Neuronal stem cell (in vitro differentiated cells): ENCODE measurements at regions not wholly inside any gene's neighbourhood (a gene's known extent, or its start where the extent isn't known, plus 50 kb on each side); places are given as distances from the start of the nearest gene placed in this dataset.

Experiments
- DNase-seq: peaks from one replicate; pipeline ENCODE4 v3.0.0-alpha.2; 2013; ENCODE audit warnings: low spot score
- H2AFZ ChIP-seq: one replicate; pipeline ENCODE4 v1.6.1; 2013; ENCODE audit warnings: mild to moderate bottlenecking, low read length, inconsistent platforms
- H2AK5ac ChIP-seq: 2 replicates; pipeline ENCODE4 v1.6.1; 2013; ENCODE audit warnings: low read depth, mild to moderate bottlenecking, inconsistent platforms, low read length, moderate library complexity, mixed read lengths
- H2BK120ac ChIP-seq: 2 replicates; pipeline ENCODE4 v1.6.1; 2013; ENCODE audit warnings: low read depth, mild to moderate bottlenecking, inconsistent platforms, low read length, moderate library complexity, mixed read lengths
- H2BK12ac ChIP-seq: one replicate; pipeline ENCODE4 v1.6.1; 2013; ENCODE audit warnings: low read length, inconsistent platforms
- H2BK15ac ChIP-seq: 2 replicates; pipeline ENCODE4 v1.6.1; 2013; ENCODE audit warnings: mild to moderate bottlenecking, low read length, inconsistent platforms, mixed read lengths
- H2BK5ac ChIP-seq: one replicate; pipeline ENCODE4 v1.6.1; 2013; ENCODE audit warnings: inconsistent platforms, mild to moderate bottlenecking, low read length, moderate library complexity
- H3K14ac ChIP-seq: one replicate; pipeline ENCODE4 v1.6.1; 2013; ENCODE audit warnings: low read length, inconsistent platforms
- H3K18ac ChIP-seq: 2 replicates; pipeline ENCODE4 v1.6.1; 2013; ENCODE audit warnings: low read length, inconsistent platforms
- H3K23ac ChIP-seq: 2 replicates; pipeline ENCODE4 v1.6.1; 2013; ENCODE audit warnings: low read depth, mild to moderate bottlenecking, mixed read lengths, low read length, inconsistent platforms; ENCODE audit not compliant: poor library complexity
- H3K27ac ChIP-seq: replicated peaks from 3 replicates; pipeline ENCODE4 v1.5.1; 2013; ENCODE audit warnings: low read length, inconsistent platforms
- H3K27me3 ChIP-seq, 3 experiments: 2 replicates each; pipeline ENCODE4 v1.6.1; 2013; ENCODE audit warnings: low read length in 3 of 3, mild to moderate bottlenecking in 2 of 3, inconsistent platforms in 1 of 3, low read depth in 1 of 3, mixed read lengths in 1 of 3, moderate library complexity in 1 of 3; ENCODE audit not compliant: control insufficient read depth in 3 of 3, insufficient read depth in 3 of 3
- H3K36me3 ChIP-seq, 2 donors: replicated peaks in 1 of 2; 2 replicates each; pipeline ENCODE4 v1.6.1; 2013; ENCODE audit warnings: low read length in 2 of 2; ENCODE audit not compliant: control insufficient read depth in 2 of 2, insufficient read depth in 2 of 2
- H3K4ac ChIP-seq: 2 replicates; pipeline ENCODE4 v1.6.1; 2013; ENCODE audit warnings: inconsistent platforms, mild to moderate bottlenecking, low read length, moderate library complexity
- H3K4me1 ChIP-seq, 2 donors: 1 replicate in 1 of 2; 2 replicates in 1 of 2; pipeline ENCODE4 v1.6.1; 2013; ENCODE audit warnings: low read length in 2 of 2, low read depth in 1 of 2; ENCODE audit not compliant: control insufficient read depth in 2 of 2, insufficient read depth in 1 of 2
- H3K4me2 ChIP-seq: one replicate; pipeline ENCODE4 v1.6.1; 2013; ENCODE audit warnings: mild to moderate bottlenecking, low read length, inconsistent platforms; ENCODE audit not compliant: insufficient read depth, poor library complexity, severe bottlenecking
- H3K4me3 ChIP-seq, 2 donors: 2 replicates each; pipeline ENCODE4 v1.5.1; 2013; ENCODE audit warnings: low read length in 2 of 2, mild to moderate bottlenecking in 2 of 2, inconsistent platforms in 1 of 2, moderate library complexity in 1 of 2
- H3K79me1 ChIP-seq: one replicate; pipeline ENCODE4 v1.6.1; 2013; ENCODE audit warnings: low read depth, mild to moderate bottlenecking, inconsistent platforms, low read length, moderate library complexity
- H3K9ac ChIP-seq: one replicate; pipeline ENCODE4 v1.6.1; 2013; ENCODE audit warnings: mild to moderate bottlenecking, low read depth, low read length, inconsistent platforms; ENCODE audit not compliant: poor library complexity
- H3K9me3 ChIP-seq, 2 donors: replicated peaks in 1 of 2; 2 replicates each; pipeline versions ENCODE3 to v1.6.1; 2013; ENCODE audit warnings: low read length in 2 of 2, mild to moderate bottlenecking in 2 of 2, inconsistent platforms in 1 of 2, low read depth in 1 of 2, mixed read lengths in 1 of 2, moderate library complexity in 1 of 2; ENCODE audit not compliant: control insufficient read depth in 2 of 2, insufficient read depth in 1 of 2
- H4K8ac ChIP-seq: one replicate; pipeline ENCODE4 v1.6.1; 2013; ENCODE audit warnings: low read depth, mild to moderate bottlenecking, inconsistent platforms, low read length, moderate library complexity
- H4K91ac ChIP-seq: one replicate; pipeline ENCODE4 v1.6.1; 2013; ENCODE audit warnings: low read length, low read depth, mild to moderate bottlenecking, inconsistent platforms; ENCODE audit not compliant: poor library complexity
- WGBS, 2 donors: extraction: QIAGEN DNeasy Blood & Tissue Kit; methylation state at CpG; one replicate each; pipeline ENCODE4 v1.1.7; 2013; ENCODE audit warnings: missing lambda C conversion rate in 2 of 2, mixed read lengths in 1 of 2; ENCODE audit not compliant: insufficient read length in 2 of 2, insufficient replicate concordance in 1 of 2; ENCODE audit errors: extremely low coverage in 2 of 2; 5-methylcytosine and 5-hydroxymethylcytosine counted together

DNA sequence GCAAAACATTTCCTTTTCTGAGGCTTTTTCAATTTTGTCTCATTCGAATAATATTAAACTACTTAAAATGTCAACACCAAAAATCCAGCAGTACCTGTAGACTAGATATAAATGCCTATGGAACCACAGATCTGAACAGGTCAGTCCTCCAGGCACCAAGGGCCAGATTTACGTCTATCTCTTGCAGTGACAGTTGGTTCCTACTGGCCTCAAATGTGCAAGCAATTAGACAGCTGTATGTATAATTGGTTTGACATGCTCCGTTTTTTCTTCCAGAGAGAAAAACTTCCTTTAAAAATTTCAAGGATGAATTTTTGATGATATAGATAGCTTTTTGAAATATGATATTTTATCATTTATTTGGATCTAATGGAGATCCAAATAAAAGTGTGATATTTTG, 443.8 kb upstream of the POU3F3 start:
- no peak overlapping the region for H3K14ac ChIP-seq
- H3K36me3 ChIP-seq = no peaks in the 10 kb centered on the region
- no peak overlapping the region for H2AK5ac ChIP-seq
- no peak overlapping the region for H3K23ac ChIP-seq
- H3K9me3 ChIP-seq = no peaks in the 10 kb centered on the region
- H3K4me1 ChIP-seq = peaks cover 5 to 22% of the 10 kb centered on the region in 2 donors
- H3K79me1 ChIP-seq = no peaks in the 10 kb centered on the region
- no peak overlapping the region for H4K91ac ChIP-seq
- no peak overlapping the region for H4K8ac ChIP-seq
- H2BK5ac ChIP-seq = no peak overlapping the region
- no peak overlapping the region for H2BK15ac ChIP-seq
- H3K4ac ChIP-seq = no peak overlapping the region
- no peak overlapping the region for H3K27ac ChIP-seq
- no peak overlapping the region for H3K4me3 ChIP-seq
- no CpG with 5 or more reads among the region's 3 CpGs for whole genome bisulfite sequencing, 2 donors
- H2AFZ ChIP-seq = no peak overlapping the region
- H3K9ac ChIP-seq = no peak overlapping the region
- no peaks in the 10 kb centered on the region for H3K27me3 ChIP-seq
- no peak for DNase-seq
- no peak overlapping the region for H2BK120ac ChIP-seq
- no peak overlapping the region for H2BK12ac ChIP-seq
- H3K18ac ChIP-seq = no peak overlapping the region
- H3K4me2 ChIP-seq = no peak overlapping the region

DNA sequence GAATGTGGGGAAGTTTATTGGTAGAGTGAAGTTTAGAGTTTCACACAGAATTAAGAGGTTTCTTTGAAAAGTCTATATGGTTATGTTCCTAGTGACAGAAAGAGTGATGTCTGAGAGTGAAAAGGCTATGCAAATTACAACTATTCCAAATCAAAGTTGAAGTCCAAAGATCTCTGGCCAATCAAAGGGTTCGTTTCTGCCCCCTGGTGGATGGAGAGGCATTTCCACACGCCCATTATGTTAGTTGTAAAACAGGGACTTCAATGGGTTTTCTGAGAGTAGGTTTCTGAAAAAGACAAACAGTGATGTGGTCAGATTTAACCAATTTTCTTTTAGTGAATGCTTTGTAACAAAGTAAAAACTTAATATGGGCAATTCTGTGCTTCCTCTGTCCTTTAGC, 441.5 kb upstream of the POU3F3 start:
- Histone ChIP-seq H2BK5ac (no peak overlapping the region), H2BK120ac (no peak overlapping the region), H3K4me2 (no peak overlapping the region), H3K27me3 (no peaks in the 10 kb centered on the region), H4K8ac (no peak overlapping the region), H3K27ac (no peak overlapping the region), H3K79me1 (no peaks in the 10 kb centered on the region), H2AK5ac (no peak overlapping the region), H2BK12ac (no peak overlapping the region), H3K4ac (no peak overlapping the region), H2AFZ (no peak overlapping the region), H3K4me3 (no peak overlapping the region), H3K9ac (no peak overlapping the region), H3K14ac (no peak overlapping the region), H2BK15ac (no peak overlapping the region), H3K4me1 (peaks cover 7 to 24% of the 10 kb centered on the region in 2 donors), H3K18ac (no peak overlapping the region), H3K36me3 (no peaks in the 10 kb centered on the region), H3K9me3 (no peaks in the 10 kb centered on the region), H3K23ac (no peak overlapping the region), H4K91ac (no peak overlapping the region)
- no peak for DNase-seq
- no CpG with 5 or more reads among the region's 2 CpGs for WGBS, 2 donors

DNA sequence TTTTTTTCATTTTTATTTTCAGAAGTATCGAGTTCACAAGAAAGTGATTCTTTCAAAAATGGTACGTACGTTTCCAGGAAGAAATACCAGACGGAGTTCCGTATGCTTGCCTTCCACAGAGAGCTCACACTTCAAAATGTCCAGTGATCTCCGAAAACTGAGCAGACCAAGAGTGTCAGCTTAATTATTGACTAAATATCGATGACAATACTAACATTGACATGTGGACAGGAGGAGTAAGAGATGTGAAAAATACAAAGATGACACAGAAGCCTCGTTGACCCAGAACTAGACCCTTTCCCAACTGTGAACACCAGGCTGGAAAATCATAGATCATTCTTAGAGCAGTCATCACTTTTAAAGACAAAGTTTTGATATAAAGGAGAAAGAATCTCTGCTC, 440.0 kb upstream of the POU3F3 start:
- H3K14ac ChIP-seq = no peak overlapping the region
- no peak overlapping the region for H4K91ac ChIP-seq
- no peak overlapping the region for H2BK15ac ChIP-seq
- no peak overlapping the region for H3K9ac ChIP-seq
- no peak overlapping the region for H3K4me2 ChIP-seq
- no CpG with 5 or more reads among the region's 8 CpGs for WGBS, 2 donors
- H3K9me3 ChIP-seq = no peaks in the 10 kb centered on the region
- H2BK5ac ChIP-seq = no peak overlapping the region
- no peak overlapping the region for H2BK120ac ChIP-seq
- H3K23ac ChIP-seq = no peak overlapping the region
- no peak overlapping the region for H3K27ac ChIP-seq
- no peak overlapping the region for H3K18ac ChIP-seq
- H3K27me3 ChIP-seq = no peaks in the 10 kb centered on the region
- no peaks in the 10 kb centered on the region for H3K79me1 ChIP-seq
- peak overlapping the region; percentile 30 for H2AFZ ChIP-seq
- peaks cover 5 to 15% of the 10 kb centered on the region in 2 donors for H3K4me1 ChIP-seq
- no peak for DNase-seq
- H4K8ac ChIP-seq = no peak overlapping the region
- no peak overlapping the region for H3K4ac ChIP-seq
- H3K36me3 ChIP-seq = no peaks in the 10 kb centered on the region
- no peak overlapping the region for H2AK5ac ChIP-seq
- no peak overlapping the region for H2BK12ac ChIP-seq
- H3K4me3 ChIP-seq = no peak overlapping the region

DNA sequence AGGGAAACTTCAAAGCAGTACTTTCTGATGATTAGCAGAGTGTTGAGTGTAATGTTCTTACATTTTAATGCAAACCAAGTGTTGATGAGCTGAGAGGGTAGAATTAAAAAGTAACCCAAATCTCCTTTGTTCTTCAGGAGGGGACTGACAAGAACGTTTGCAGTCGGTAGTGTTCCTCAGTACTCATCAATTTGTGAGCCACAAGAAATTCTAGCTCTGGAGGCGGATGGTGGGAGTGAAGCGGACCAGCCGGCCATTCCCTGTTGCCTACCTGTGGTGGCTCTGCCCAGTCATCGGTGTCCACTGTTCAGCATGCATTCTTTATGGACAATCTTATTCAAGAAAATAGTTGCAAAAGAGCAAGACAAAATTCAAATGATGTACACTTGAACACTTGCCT, 438.6 kb upstream of the POU3F3 start:
- Histone ChIP-seq H3K79me1 (no peaks in the 10 kb centered on the region), H2BK120ac (no peak overlapping the region), H3K23ac (no peak overlapping the region), H2AFZ (no peak overlapping the region), H4K8ac (no peak overlapping the region), H2BK15ac (no peak overlapping the region), H3K9ac (no peak overlapping the region), H2BK12ac (no peak overlapping the region), H3K4ac (no peak overlapping the region), H3K14ac (no peak overlapping the region), H3K4me1 (peaks cover 6 to 15% of the 10 kb centered on the region in 2 donors), H3K27ac (no peak overlapping the region), H3K18ac (no peak overlapping the region), H3K36me3 (no peaks in the 10 kb centered on the region), H4K91ac (no peak overlapping the region), H3K9me3 (no peaks in the 10 kb centered on the region), H2AK5ac (no peak overlapping the region), H3K4me3 (no peak overlapping the region), H2BK5ac (no peak overlapping the region), H3K27me3 (no peaks in the 10 kb centered on the region), H3K4me2 (no peak overlapping the region)
- no CpG with 5 or more reads among the region's 6 CpGs for WGBS, 2 donors
- no peak for DNase-seq
